Lower leg skin (tissue), 4 donors: ENCODE measurements at regions not wholly inside any gene's neighbourhood (a gene's known extent, or its start where the extent isn't known, plus 50 kb on each side); places are given as distances from the start of the nearest gene placed in this dataset.

Experiments
- DNase-seq, 2 donors: peaks; one replicate each; pipeline ENCODE4 v3.0.0-alpha.2; 2019; ENCODE audit warnings: low spot score in 2 of 2
- H3K4me3 ChIP-seq: fragments of 200-600 bp; sonication (generic); 2 replicates; pipeline ENCODE4 v1.5.1; 2017; ENCODE audit warnings: mild to moderate bottlenecking, low read depth; ENCODE audit not compliant: poor library complexity, severe bottlenecking
- CTCF ChIP-seq, 3 donors: fragments of 450-650 bp; IDR thresholded peaks; one replicate each; pipeline ENCODE4 v1.5.1; 2016; ENCODE audit warnings: antibody characterized with exemption in 3 of 3, mild to moderate bottlenecking in 3 of 3, moderate library complexity in 2 of 3
- POLR2A ChIP-seq, 2 donors: fragments of 450-650 bp; IDR thresholded peaks; one replicate each; pipeline ENCODE4 v1.6.1; 2016 to 2017; ENCODE audit warnings: antibody characterized with exemption in 2 of 2, mild to moderate bottlenecking in 1 of 2, moderate library complexity in 1 of 2
- WGBS, 2 donors: methylation state at CpG; one replicate each; pipeline ENCODE4 v1.1.5; 2018; 5-methylcytosine and 5-hydroxymethylcytosine counted together
- intact Hi-C: fragments of 100-400 bp; cut with DNase I; formaldehyde crosslinking; loops from one replicate; pipeline ENCODE4 v1.15.0; 2023; ENCODE audit warnings: low total_unique reads

GRCh38 chr1:58256546-58256945 lies 290.0 kb downstream of the OMA1 start:
- H3K4me3 ChIP-seq: no peak overlapping the region
- TF ChIP-seq CTCF (IDR thresholded peaks at IDR 0.05): no peak
- TF ChIP-seq POLR2A (IDR thresholded peaks at IDR 0.05): no peak
- WGBS, 2 donors: 63 to 90% methylated on average over 3 of the region's 3 CpGs
- intact Hi-C loops: no loop called here
- no peak for DNase-seq

DNA sequence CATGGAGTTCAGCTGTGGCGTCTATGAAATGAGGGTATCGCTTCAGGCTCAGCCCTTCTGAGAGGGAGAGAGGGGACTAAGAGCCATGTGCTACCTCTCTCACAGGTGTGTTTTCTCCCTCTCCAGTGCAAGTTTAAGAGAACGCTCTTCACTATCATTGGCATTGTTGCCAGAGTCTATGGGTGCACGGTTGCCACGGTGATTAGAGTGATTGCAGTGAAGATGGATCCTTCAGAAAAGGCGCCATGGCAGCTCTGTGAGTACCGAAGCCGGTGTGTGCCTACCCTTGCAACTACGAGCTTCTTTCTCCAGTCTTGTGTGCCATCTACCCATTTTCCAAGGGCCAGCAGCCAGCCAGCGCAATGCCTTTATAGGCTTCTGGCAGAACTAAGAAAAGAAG lies 290.5 kb downstream of the OMA1 start:
- TF ChIP-seq POLR2A (IDR thresholded peaks at IDR 0.05) (no peak), CTCF (IDR thresholded peaks at IDR 0.05) (no peak)
- no peak overlapping the region for H3K4me3 ChIP-seq
- intact Hi-C loops: no loop called here
- DNase-seq: no peak
- WGBS, 2 donors: 89 to 96% methylated on average over 9 to 10 of the region's 10 CpGs

DNA sequence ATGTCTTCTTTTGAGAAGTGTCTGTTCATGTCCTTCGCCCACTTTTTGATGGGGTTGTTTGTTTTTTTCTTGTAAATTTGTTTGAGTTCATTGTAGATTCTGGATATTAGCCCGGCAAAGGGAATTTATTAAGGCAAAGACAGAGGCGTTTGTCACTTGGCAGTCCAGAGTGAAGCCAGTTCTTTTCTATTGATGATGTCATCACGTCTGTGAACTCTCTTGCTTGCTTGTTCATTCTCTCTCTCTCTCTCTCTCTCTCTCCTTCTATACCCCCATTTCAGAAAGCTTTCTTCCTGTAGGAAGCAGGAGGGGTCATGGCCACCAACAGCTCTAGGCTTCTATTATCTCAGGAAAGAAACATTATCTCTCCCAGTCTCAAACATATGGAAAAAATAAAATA lies 291.3 kb downstream of the OMA1 start:
- intact Hi-C loops: no loop called here
- WGBS, 2 donors: 76 to 87% methylated on average over 4 of the region's 4 CpGs
- H3K4me3 ChIP-seq: no peak overlapping the region
- no peak for TF ChIP-seq CTCF (IDR thresholded peaks at IDR 0.05)
- TF ChIP-seq POLR2A (IDR thresholded peaks at IDR 0.05): no peak
- DNase-seq: no peak

DNA sequence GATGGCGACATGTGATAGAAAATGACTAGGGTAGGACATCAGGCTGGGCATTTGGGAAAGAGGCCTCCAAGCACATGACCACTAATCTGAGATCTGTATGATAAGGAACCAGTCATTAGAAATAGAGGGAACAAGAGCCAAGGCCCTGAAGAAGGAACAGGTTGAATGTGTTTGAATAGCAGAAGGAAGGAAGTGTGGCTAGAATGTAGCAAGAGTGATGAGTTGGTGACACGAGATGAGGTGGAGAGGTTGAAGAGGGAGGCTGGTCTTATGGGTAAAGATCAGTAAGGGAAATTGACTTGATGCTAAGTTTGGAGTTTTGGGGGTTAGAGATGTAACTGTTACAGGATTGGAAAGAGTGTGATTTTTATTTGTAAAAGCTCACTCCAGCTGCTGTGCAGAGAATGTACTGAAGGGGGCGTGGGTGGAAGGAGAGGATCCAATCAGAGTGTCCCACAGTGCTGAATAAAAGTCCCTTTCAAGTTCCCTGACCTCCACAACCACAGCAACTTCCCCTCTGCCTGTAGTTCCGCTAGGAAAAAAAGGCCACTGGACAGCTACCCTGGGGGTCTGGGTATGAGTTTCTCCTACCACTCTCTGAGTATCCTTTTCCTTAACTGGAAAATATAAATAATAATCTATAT lies 295.0 kb downstream of the OMA1 start:
- TF ChIP-seq POLR2A (IDR thresholded peaks at IDR 0.05) (no peak), CTCF (IDR thresholded peaks at IDR 0.05) (no peak)
- 51% methylated on average over 4 of the region's 4 CpGs for WGBS, 2 donors
- intact Hi-C loops: no loop called here
- no peak overlapping the region for H3K4me3 ChIP-seq
- no peak for DNase-seq

GRCh38 chr1:58250587-58250948 lies 296.0 kb downstream of the OMA1 start:
- intact Hi-C loops: no loop called here
- DNase-seq: no peak
- H3K4me3 ChIP-seq: no peak overlapping the region
- no peak for TF ChIP-seq CTCF (IDR thresholded peaks at IDR 0.05)
- no peak for TF ChIP-seq POLR2A (IDR thresholded peaks at IDR 0.05)
- 16 to 20% methylated on average over 8 to 9 of the region's 9 CpGs for WGBS, 2 donors
